Renal pelvis (tissue), 1 donor: ENCODE measurements at regions not wholly inside any gene's neighbourhood (a gene's known extent, or its start where the extent isn't known, plus 50 kb on each side); places are given as distances from the start of the nearest gene placed in this dataset.
A peak's percentile ranks its signal among the peaks of the same experiment; 100 is the strongest.

Source experiments
- DNase-seq: peaks from one replicate; pipeline ENCODE4 v3.0.0-alpha.2; 2013

DNA sequence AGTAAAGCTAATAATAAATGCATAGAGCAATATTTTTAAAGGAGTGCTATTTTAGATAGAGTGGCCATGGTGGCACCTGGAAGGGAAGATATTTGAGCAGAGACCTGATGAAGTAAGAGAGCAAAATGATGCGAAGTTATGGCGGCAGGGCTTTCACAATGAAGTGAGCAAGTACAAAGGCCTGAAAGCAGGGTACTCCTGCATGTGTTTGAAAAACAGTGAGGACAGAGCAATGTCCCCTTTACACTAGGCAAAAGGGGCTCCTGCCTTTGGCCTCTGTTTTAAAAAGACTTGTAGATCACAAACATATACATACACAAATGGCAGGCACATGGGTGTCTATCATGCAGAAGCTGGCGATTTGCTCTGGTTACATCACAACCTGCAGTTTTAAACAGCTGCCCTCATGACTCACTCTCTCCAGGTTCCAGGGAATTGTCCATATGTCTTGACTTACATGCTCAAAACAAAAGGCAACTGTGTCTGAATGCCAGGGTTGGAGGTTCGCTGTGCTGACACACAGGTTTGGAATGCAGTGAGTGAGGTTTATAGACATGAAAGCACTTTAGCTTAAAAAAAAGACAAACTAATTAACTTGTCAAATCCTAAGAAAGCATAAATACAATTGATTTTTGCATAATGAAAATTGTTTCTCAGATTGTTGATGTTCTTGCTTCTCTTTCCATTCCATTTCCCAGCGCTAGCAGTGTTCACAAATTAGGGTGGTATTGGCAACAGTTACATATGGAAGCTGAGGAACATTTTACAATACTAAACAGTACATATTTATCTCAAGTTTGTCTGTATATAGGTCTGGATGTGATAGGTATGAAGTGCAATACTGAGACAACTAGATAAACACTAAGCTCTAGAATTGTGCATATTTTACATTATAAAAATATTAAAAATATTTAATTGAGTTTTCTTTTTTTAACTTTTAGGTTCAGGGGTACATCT lies 313.9 kb downstream of the BARHL2 start:
- DNase-seq, result peak; percentile 16

DNA sequence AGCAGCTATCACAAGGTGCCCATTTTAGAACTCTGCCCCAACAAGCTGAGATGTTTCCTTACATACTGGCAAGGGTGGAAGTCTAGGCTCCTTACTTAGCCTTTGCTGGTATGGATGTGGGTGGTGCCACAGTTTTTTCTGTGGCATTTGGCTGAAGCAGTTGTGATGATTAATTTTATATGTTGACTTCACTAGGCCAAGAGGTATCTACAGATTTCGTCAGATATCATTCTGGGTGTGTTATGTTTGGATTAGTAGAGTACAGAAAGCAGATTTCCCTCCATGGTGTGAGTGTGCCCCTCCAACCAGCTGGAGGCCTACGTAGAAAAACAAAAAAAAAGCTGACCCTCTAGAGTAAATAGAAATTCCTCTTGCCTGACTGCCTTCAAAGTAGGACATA lies 317.0 kb downstream of the BARHL2 start:
- DNase-seq, result no peak

DNA sequence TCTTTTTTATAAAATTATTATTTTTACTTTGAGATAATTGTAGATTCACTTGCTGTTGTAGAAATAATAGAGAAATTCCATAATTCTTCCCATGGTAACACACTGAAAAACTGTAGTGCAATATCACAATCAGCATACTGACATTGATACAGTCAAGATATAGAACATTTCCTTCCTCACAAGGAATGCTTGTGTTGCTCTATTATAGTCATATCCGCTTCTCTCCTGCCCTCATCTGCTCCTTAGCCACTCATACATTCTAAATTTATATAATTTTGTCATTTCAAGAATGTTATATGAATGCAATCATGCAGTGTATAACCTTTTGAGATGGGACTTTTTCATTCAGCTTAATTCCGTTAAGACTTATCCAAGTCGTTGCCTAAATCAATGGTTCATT lies 320.2 kb downstream of the BARHL2 start:
- DNase-seq, result no peak

- no peak for DNase-seq
These were observed 322.9 kb downstream of the BARHL2 start for GRCh38 chr1:90394247-90394646.

- no peak for DNase-seq
These were observed 324.1 kb downstream of the BARHL2 start for GRCh38 chr1:90393025-90393424.

DNA sequence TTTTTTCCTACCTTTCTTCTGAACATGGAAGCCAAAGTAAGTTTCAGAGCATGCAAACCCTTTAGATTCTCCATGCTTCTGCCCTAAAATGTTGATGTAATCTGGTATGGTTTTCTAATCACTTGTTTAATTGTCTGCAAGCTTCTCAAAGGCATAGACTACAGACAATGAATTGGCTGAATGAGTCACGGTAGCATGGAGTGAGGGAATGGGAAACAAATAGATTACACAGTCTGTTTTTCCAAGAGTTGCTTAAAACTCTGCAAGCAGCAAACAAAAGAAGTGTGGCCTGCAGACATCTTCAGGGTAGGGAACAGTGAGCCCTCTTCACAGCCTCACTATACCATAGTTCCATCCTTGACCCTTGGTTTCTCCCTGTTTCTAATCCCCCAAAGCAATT lies 326.0 kb downstream of the BARHL2 start:
- no peak for DNase-seq

DNA sequence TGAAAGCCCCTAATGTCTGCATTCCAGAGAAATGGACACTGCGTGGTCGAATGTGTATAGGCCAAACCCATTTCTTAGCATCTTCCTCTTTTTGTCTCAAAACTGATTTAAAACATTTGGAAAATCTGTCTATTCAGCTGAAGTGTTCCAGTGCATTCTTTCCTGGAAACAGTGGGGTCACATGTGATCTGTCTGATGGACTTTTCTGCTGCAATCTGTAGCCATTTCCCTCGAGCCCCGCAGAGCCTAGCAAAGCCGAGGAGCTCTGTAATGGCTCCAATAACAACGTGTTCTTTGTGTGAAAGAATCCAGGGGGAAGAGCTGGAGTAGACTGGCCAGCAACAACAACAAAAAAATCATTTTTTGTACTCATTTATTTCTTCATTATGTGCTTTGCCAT lies 329.3 kb downstream of the BARHL2 start:
- no peak for DNase-seq

GRCh38 chr1:90386899-90387720 lies 330.0 kb downstream of the BARHL2 start:
- DNase-seq, result no peak

DNA sequence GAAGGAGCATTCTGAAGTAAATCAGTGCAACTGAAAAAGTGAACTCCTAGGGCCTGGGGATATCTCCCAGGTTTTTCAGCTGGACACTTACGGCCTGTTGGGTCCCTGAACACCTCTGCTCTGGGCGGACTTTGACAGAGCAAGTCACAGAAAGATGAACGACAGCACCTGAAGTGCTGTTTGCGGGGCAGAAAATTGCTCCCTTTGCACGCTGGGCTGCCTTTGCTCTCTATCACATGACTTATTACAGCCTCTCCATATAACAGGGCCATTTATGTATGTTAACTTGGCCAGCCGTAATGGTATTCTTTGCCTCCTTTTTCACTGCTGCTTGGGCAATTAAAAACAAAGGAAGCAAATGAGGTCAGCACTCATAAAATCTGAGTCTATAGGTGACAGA lies 332.9 kb downstream of the BARHL2 start:
- no peak for DNase-seq

DNA sequence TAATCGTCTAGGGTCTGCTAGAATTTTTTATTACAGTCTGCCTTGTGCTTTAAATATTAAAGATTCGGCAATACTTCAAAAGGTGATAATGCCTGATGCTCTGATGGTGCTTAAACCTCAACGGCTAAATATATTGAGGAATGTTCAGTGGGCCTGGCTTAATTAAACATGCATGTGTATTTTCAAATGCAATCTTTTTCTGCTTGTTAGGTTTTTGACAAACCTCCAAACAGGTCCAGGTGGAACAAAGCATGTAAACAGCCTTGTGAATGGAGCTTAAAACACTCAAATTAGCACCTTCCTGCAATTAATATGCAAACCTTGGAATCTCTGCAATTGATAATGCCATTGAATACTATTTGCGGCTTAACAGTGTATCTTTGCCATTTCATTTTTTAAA lies 334.9 kb downstream of the BARHL2 start:
- DNase-seq, result no peak

GRCh38 chr1:90381598-90381997 lies 335.5 kb downstream of the BARHL2 start:
- no peak for DNase-seq

GRCh38 chr1:90371448-90371813 lies 345.7 kb downstream of the BARHL2 start:
- no peak for DNase-seq

DNA sequence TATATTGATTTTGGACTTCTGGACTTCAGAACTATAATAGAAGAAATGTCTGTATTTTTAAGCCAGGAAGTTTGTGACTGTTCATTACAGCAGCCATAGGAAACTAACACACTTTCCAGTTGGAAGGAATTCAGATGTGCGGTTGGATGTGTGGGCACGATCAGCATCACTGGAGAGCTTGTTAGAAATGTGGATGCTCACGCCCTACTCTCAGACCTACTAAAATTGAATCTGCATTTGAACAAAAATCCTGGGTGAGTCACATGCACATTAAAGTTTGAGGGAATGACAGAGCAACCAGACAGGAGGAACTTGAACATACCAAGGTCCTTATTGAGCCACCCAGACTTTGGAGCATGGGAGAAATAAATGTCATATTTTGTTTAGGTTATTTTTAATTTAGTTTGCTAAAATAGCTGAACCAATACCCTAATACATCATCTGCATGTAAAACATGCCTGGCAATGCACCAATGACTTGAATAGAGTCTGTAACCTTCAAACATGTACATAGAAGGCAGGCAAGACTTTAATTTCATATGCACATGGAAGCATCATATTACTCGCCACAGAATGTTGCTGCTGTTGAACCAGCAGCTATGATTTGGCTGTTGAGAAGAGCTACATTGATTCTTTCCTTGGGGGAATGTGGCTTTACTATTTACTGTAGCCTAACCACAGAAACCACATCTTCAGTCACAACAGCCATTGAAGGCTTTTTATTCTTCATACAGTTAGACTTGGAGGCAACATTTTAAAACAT lies 346.2 kb downstream of the BARHL2 start:
- no peak for DNase-seq

GRCh38 chr1:90362163-90362562 lies 354.9 kb downstream of the BARHL2 start:
- no peak for DNase-seq

DNA sequence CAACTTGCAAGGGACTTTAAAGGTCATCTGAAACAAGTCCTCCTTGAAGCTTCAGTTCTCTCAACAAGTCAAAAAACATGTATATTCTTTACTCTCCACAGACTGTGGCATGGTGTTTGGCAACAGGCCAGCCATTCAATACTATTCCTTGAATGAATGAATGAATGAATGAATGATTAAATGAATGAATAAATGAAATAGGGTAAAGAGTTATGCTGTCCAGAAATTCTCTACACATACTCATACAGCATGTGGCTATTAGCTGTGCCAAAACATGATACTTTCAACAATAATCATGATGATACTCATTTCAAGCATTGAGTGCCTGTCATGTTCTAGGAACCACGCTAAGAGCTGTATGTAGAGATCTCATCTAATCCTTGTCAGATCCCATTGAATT lies 356.1 kb downstream of the BARHL2 start:
- DNase-seq, result no peak

DNA sequence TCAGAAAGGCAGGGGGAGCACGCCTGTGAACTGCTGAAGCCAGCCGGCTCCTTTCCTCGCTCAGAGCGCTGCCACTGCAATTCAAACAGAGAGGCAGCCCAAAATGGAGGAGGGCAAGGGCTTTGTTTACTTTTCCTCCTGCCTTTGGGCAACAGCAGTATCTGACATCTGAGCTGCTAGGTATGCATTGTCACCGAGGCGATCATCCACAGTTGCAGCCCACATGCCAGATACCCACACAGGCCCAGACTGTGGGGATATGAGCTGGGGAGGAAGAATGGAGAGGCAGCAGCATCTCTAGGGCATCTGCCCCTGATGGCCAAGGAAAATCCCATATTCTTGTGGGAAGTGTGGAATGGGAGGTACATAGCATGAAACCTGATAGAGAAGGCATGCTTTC lies 357.1 kb downstream of the BARHL2 start:
- no peak for DNase-seq

DNA sequence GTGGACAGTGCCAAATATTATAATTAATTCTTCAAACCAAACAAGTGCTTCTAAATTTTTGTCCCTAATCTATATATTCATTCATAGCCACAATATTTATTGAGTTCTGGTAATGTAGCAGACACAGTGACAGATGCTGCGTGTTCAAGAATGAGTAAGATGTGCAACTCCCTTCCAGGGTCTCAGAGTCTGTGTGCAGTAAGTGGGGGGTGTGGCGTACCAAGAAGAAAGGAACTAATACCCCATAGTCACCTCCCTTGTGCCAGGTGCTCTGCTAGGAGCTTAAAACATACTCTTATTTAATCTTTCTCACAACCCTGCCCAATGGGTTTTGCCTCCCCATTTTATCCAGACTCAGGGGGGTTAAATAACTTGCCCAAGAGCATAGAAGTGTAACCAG lies 358.7 kb downstream of the BARHL2 start:
- no peak for DNase-seq

DNA sequence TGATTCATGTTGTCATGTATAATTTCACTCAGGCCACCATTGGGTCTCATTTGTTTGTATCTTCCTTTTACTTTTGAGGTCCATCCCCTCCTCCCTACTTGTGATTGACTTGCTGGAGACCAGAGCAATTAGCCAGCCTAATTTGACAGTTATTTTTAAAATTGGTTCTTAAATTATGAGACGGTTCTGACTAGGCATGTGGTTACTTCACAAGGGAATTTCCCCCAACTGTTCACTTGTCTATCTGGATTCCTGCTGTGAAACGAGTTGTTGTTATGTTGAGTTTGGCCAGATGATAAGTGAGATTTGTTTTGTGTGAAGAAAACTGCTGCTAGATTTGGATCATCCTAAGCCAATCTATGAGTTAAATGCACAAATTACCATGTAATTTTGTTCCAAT lies 359.1 kb downstream of the BARHL2 start:
- DNase-seq, result no peak

- no peak for DNase-seq
These were observed 360.1 kb downstream of the BARHL2 start for GRCh38 chr1:90356991-90357390.

DNA sequence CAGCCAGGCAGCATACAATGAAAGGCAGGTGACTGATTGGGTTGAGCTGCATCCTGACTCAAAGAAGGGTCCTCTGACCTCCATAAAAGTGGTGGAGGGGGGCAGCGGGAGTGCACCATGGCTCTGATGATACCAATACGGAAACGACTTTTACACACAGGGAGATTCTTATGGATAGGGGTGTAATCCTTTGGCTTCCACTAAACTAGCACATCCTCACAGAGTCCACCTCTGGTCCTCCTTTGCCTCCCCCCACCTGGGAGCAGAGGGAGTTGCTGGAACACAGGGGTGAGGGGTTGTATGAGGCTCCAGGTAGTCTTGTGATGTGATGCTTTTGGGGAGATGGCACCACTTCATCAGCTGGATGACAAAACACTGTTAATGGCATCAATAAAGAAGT lies 361.0 kb downstream of the BARHL2 start:
- DNase-seq, result no peak

GRCh38 chr1:90354704-90355103 lies 359.8 kb downstream of the ZNF326 start:
- DNase-seq, result no peak

GRCh38 chr1:90351019-90351418 lies 356.1 kb downstream of the ZNF326 start:
- DNase-seq, result no peak
